DOHH2 (cell line): ENCODE measurements at regions not wholly inside any gene's neighbourhood (a gene's known extent, or its start where the extent isn't known, plus 50 kb on each side); places are given as distances from the start of the nearest gene placed in this dataset.

Source experiments
- EZH2phosphoT487 ChIP-seq: fragments of 200-600 bp; sonication (generic); IDR thresholded peaks from 2 replicates; pipeline ENCODE4 v1.6.1; 2017; ENCODE audit warnings: borderline replicate concordance, mild to moderate bottlenecking, antibody characterized with exemption, low read length, moderate library complexity, mixed read lengths
- TF ChIP-seq, protein P1 (sequence below): fragments of 200-600 bp; sonication (generic); IDR thresholded peaks from one replicate; pipeline ENCODE4 v1.5.1; 2014; ENCODE audit warnings: antibody characterized with exemption, mild to moderate bottlenecking, low read depth, low read length; ENCODE audit not compliant: poor library complexity, severe bottlenecking

DNA sequence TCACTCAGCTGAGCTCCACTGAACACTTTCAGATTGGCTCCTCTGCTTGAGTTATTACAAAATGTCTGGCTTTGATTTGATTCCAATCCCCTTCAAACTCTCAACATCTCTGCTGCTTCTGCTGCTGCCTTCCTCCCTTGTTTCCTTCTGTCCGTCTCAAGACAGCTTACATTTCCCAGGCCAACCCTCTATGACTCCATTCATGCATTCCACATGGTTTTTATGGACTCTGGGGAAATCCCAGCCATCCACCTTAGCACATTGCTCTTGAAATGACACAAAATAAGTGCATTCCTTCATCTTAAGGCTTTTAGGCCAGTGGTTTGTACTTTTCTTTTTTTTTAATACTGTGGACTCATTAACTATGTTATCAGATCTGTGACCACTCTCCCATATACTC lies 68.5 kb upstream of the TMEM164 start:
- TF ChIP-seq, protein P1, sequence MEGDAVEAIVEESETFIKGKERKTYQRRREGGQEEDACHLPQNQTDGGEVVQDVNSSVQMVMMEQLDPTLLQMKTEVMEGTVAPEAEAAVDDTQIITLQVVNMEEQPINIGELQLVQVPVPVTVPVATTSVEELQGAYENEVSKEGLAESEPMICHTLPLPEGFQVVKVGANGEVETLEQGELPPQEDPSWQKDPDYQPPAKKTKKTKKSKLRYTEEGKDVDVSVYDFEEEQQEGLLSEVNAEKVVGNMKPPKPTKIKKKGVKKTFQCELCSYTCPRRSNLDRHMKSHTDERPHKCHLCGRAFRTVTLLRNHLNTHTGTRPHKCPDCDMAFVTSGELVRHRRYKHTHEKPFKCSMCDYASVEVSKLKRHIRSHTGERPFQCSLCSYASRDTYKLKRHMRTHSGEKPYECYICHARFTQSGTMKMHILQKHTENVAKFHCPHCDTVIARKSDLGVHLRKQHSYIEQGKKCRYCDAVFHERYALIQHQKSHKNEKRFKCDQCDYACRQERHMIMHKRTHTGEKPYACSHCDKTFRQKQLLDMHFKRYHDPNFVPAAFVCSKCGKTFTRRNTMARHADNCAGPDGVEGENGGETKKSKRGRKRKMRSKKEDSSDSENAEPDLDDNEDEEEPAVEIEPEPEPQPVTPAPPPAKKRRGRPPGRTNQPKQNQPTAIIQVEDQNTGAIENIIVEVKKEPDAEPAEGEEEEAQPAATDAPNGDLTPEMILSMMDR = no peak
- TF ChIP-seq EZH2phosphoT487 = no peak
